ENCODE measurements at regions not wholly inside any gene's neighbourhood (a gene's known extent, or its start where the extent isn't known, plus 50 kb on each side); places are given as distances from the start of the nearest gene placed in this dataset.

DNA sequence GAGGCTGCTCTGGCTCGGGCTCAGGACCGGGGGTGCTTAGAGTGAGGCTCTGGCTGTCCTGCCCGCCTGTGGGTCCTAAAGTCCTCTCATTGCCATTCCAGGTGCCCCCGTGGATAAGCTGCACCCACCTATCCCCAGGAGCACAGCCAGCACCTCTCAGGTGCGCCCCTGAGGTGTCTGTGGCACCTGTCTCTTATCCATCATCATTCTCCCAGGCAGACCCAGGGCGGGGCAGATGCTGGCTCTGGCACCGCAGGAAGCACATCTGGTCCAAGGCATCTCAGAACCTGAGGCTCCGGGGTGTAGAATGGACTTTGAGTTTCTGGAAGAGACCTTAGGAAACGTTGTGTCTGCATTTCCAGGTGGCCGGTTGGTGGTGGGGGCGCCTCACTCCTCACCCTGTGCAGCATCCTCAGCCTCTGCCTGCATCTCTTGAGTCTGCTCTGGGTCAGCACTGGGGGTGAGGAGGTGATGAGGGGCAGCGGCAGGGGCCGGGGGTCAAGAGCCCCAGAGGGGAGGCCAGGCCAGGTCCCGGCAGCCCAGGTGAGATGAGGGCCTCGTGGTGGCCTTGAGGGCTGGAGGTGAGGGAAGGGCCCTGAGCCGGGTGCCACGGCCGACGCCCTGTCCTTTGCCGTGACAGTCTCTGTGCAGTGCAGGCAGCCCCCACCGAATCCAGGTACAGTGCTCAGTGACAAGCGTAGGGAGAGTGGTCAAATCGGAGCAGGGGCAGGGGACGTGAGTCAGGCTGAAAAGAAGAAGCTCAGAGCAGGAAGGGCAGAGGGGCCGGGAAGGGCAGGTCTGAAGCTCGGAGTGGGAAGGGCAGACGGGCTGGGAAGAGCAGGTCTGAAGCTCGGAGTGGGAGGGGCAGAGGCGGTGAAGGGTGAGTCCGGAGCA, 173.5 kb downstream of the NPIPB11 start:
- H2BK15ac ChIP-seq (ENCODE audit: low read depth, low read length), result no peak overlapping the region; the same call in 2 of the 3 replicates
- no peak overlapping the region for H3K4me3 ChIP-seq (ENCODE audit: insufficient read depth, low read depth, low read length)
- H3K9me1 ChIP-seq (ENCODE audit: insufficient read depth, low read length), result peaks cover 2% of the 10 kb centered on the region; the same call in 1 of the 2 replicates
- no peak for ATAC-seq (ENCODE audit: low read depth)
- no peak overlapping the region for H4K8ac ChIP-seq (ENCODE audit: low read depth in 2 of 2, low read length in 2 of 2)
- peaks cover 14% of the 10 kb centered on the region for H3K4me1 ChIP-seq (ENCODE audit: control insufficient read depth, insufficient read depth, low read length)
- no peak overlapping the region for H2AK9ac ChIP-seq (replicated peaks; ENCODE audit: low read depth, low read length, poor library complexity)
- H3K18ac ChIP-seq (ENCODE audit: low read depth, low read length), result no peak overlapping the region
- DNase-seq, result no peak
- intact Hi-C loops (cut with micrococcal nuclease), result no loop called here
- H4K5ac ChIP-seq (ENCODE audit: low read depth, low read length), result no peak overlapping the region
- no TSS peak for BruUV-seq (replicated peaks)
- peak overlapping the region; percentile 1; the same call in 1 of the 2 replicates for H3K4ac ChIP-seq (ENCODE audit: low read depth, low read length)
- H3K27ac ChIP-seq (ENCODE audit: insufficient read depth, low read length), result no peak overlapping the region
- no peak overlapping the region for H3K23ac ChIP-seq (ENCODE audit: low read depth, low read length)
- no peak overlapping the region for H3K9ac ChIP-seq (ENCODE audit: low read depth, low read length)
- no peak overlapping the region for H2BK5ac ChIP-seq (ENCODE audit: low read depth, low read length, poor library complexity, severe bottlenecking)
- H2AFZ ChIP-seq (replicated peaks; ENCODE audit: low read length, poor library complexity), result no peak overlapping the region
- H3K14ac ChIP-seq (replicated peaks; ENCODE audit: low read depth, low read length), result no peak overlapping the region
- WGBS, 2 experiments (ENCODE audit: extremely low coverage in 2 of 2, insufficient read length in 1 of 2), result 100% methylated on average over 10 of the region's 30 CpGs; no CpG with 5 or more reads in 1 of the 2 experiments
- TF ChIP-seq NFE2L2 (IDR thresholded peaks at IDR 0.05; ENCODE audit: low read depth, low read length), result no peak
- TF ChIP-seq, protein P1, sequence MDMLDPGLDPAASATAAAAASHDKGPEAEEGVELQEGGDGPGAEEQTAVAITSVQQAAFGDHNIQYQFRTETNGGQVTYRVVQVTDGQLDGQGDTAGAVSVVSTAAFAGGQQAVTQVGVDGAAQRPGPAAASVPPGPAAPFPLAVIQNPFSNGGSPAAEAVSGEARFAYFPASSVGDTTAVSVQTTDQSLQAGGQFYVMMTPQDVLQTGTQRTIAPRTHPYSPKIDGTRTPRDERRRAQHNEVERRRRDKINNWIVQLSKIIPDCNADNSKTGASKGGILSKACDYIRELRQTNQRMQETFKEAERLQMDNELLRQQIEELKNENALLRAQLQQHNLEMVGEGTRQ (IDR thresholded peaks at IDR 0.05; ENCODE audit: low read depth, low read length), result no peak
- TF ChIP-seq MXI1 (IDR thresholded peaks at IDR 0.05; ENCODE audit: borderline replicate concordance, low read depth, low read length), result no peak
- no peak for TF ChIP-seq MAZ (IDR thresholded peaks at IDR 0.05; ENCODE audit: borderline replicate concordance, low read depth, low read length)
- no peak for TF ChIP-seq POLR2A (IDR thresholded peaks at IDR 0.05; ENCODE audit: low read depth, low read length)
- no peak for TF ChIP-seq FOS (IDR thresholded peaks at IDR 0.05; ENCODE audit: low read depth, low read length)
- TF ChIP-seq, protein P2, sequence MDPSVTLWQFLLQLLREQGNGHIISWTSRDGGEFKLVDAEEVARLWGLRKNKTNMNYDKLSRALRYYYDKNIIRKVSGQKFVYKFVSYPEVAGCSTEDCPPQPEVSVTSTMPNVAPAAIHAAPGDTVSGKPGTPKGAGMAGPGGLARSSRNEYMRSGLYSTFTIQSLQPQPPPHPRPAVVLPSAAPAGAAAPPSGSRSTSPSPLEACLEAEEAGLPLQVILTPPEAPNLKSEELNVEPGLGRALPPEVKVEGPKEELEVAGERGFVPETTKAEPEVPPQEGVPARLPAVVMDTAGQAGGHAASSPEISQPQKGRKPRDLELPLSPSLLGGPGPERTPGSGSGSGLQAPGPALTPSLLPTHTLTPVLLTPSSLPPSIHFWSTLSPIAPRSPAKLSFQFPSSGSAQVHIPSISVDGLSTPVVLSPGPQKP (IDR thresholded peaks at IDR 0.05; ENCODE audit: borderline replicate concordance, low read depth, low read length), result no peak
- no peaks in the 10 kb centered on the region for H3K79me1 ChIP-seq (ENCODE audit: low read depth in 1 of 2, low read length in 2 of 2)
- H4K20me1 ChIP-seq (ENCODE audit: insufficient read depth, low read length), result no peaks in the 10 kb centered on the region
- no peaks in the 10 kb centered on the region for H3K9me3 ChIP-seq (ENCODE audit: control insufficient read depth, insufficient read depth, low read length)
- no peaks in the 10 kb centered on the region for H3K36me3 ChIP-seq (ENCODE audit: control insufficient read depth, insufficient read depth, low read length)
- no peak overlapping the region; the same call in 1 of the 2 replicates for H2AK5ac ChIP-seq (ENCODE audit: low read depth, low read length)
- no peak overlapping the region for H3K56ac ChIP-seq (ENCODE audit: extremely low read depth, insufficient read depth, low read length)
- no peak overlapping the region for H2BK20ac ChIP-seq (ENCODE audit: low read depth, low read length)
- no peak overlapping the region for H3K4me2 ChIP-seq (ENCODE audit: low read depth, low read length)
- H4K91ac ChIP-seq (ENCODE audit: insufficient read depth, low read depth, low read length), result no peak overlapping the region
- dilution Hi-C loops (cut with HindIII; ENCODE audit: low sequenced_read_pairs, unreplicated experiment), result no loop called here
- POLR2A ChIA-PET (ENCODE audit: unreplicated experiment), result no interaction called here
- in situ Hi-C loops (cut with MboI; ENCODE audit: low sequenced_read_pairs), result no loop called here
- CTCF ChIA-PET, result no interaction called here
- peak overlapping the region; percentile 58 for H2BK120ac ChIP-seq (ENCODE audit: low read depth, low read length)
- H3K27me3 ChIP-seq (ENCODE audit: control insufficient read depth, insufficient read depth, low read length), result no peaks in the 10 kb centered on the region

Data from IMR-90 (cell line).